ENCODE measurements at regions not wholly inside any gene's neighbourhood (a gene's known extent, or its start where the extent isn't known, plus 50 kb on each side); places are given as distances from the start of the nearest gene placed in this dataset.
"Not testable (repeated sequence)": the region's sequence is repeated elsewhere in the genome, so short reads cannot be mapped to it uniquely, and the experiment has no call there.

DNA sequence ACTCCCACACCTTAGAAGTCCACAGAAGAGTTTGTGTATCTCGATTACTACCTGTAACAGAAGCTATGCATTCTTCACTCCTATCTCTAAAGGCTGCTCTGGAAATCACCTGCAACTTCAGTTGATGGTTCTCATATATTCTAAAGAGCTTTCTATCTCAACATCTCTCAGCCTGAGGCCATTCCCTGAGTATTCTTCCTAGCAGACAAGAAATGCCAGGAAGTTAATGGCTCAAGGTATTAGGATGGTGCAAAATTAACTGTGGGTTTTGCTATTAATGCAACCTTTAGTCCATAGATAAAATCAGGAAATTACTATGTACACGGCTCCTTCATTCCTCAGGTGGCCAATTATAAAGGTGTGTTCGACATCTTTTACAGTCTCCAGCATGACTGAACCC lies 290.1 kb downstream of the ZNF716 start:
- DNase-seq (ENCODE audit: low spot score): not testable (repeated sequence)

- DNase-seq (ENCODE audit: low spot score): no peak
These were observed 319.2 kb downstream of the ZNF716 start for GRCh38 chr7:57769131-57769530.

- DNase-seq (ENCODE audit: low spot score): no peak
These were observed 320.0 kb downstream of the ZNF716 start for GRCh38 chr7:57769958-57770357.

DNA sequence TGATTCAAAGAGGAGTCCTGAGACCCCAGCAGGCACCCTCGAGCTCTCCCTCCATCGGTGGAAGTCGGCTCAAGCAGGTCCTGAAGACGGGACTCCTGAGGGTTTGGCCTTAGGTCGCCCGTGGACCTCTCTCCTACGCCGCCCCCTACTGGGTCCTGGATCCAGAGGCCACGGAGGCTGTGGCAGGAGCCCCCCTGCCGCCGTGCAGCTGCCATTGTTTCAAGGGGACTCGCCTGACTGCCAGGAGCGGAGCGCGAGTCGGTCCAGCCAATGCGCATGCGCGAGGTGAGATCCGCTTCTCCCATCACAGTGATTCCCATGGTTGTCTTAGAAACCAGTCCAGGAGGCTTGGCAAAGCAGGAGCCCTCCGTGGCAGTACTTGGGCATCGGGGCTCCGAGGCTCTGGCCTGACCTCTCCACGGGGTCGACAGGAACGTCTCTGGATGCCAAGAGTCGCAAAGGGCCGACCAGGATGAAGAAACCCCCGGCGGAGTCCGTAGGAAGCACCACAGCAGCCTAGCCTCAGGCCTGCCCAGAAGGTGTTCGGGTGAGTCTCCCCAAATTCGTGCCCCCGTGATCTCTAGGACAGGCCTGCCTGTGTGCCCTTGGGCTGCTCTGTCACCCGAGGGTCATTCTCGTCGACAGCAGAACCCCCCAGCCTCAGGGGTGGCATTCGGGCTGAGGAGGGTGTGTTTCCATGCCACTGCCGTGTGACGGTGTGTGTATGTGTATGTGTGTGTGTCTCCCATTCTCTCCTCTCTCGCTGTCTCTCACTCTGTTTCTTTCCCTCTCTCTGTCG lies 322.3 kb downstream of the ZNF716 start:
- no peak for DNase-seq (ENCODE audit: low spot score)

GRCh38 chr7:57774300-57774699 lies 324.3 kb downstream of the ZNF716 start:
- no peak for DNase-seq (ENCODE audit: low spot score)

DNA sequence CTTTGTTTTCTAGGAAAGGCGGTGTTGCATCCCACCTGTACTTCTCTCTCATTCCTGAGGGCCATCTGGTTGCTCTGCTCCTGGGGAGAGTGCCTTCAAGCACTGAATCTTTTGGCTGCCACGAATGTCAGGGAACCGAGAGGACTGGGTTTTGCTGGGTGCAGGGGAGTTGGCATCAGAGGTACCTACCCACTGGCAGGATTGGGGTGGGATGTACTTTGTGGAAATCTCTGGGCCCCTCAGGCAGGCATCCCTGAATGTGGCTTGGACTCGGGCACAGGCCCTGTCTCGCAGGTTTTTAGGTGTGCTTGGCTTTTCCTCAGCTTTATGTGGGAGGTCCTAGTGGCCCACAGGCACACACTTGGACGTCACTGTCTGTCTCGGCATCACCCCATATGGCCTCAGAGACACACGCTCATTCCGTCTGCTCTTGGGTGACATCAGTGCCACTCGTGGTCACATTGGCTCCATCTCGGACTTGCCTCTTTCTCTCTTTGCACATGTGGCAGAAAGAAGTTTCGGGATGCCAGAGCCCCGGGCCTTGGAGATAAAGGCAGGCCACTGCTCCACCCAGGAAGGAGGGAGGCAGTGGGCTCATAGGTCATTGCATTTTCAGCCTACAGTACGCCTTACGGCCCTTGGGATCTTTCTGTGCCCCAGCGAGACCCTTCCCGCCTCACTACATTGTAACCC lies 325.6 kb downstream of the ZNF716 start:
- no peak for DNase-seq (ENCODE audit: low spot score)

GRCh38 chr7:57776136-57776856 lies 326.3 kb downstream of the ZNF716 start:
- not testable (repeated sequence) for DNase-seq (ENCODE audit: low spot score)

DNA sequence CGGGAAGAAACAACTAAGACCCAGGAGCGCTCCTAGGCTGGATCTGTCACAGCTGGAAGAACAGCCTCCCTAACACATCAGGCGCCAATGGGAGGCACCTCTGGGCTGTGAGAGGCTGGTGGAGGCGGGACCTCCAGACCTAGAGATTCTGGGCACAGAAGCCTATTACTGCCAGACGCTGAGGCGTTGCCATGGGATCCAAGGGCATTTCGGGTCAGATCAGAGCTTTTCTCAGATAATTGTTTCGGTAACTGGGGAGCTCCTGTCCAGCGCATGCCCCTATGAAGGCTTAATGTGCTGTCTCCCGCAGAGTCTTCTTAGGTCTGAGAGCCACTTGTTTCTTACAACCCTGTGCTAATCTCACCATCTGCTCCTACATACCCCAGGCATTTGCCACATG lies 339.2 kb downstream of the ZNF716 start:
- no peak for DNase-seq (ENCODE audit: low spot score)

GRCh38 chr7:57819491-57819981 lies 369.6 kb downstream of the ZNF716 start:
- DNase-seq (ENCODE audit: low spot score): no peak

DNA sequence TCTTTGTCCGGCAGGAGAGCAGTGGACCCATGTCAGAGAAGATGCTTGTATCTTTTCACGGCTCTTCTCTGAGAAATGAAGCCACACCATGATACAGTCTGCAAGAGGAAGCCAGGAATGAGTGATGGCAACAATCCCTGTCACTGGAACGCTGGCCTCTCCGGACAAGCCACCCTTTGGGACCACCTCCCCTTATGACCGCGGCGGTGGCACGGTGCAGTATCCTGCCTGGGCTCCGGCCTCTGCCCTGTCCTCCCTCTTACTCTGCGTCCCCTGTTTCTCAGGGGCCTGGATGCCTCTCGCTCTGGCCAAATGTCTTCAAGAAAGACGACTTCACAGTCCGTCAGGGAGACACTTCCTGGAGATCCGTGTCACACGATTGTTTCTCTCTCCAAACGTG lies 370.5 kb downstream of the ZNF716 start:
- no peak for DNase-seq (ENCODE audit: low spot score)

DNA sequence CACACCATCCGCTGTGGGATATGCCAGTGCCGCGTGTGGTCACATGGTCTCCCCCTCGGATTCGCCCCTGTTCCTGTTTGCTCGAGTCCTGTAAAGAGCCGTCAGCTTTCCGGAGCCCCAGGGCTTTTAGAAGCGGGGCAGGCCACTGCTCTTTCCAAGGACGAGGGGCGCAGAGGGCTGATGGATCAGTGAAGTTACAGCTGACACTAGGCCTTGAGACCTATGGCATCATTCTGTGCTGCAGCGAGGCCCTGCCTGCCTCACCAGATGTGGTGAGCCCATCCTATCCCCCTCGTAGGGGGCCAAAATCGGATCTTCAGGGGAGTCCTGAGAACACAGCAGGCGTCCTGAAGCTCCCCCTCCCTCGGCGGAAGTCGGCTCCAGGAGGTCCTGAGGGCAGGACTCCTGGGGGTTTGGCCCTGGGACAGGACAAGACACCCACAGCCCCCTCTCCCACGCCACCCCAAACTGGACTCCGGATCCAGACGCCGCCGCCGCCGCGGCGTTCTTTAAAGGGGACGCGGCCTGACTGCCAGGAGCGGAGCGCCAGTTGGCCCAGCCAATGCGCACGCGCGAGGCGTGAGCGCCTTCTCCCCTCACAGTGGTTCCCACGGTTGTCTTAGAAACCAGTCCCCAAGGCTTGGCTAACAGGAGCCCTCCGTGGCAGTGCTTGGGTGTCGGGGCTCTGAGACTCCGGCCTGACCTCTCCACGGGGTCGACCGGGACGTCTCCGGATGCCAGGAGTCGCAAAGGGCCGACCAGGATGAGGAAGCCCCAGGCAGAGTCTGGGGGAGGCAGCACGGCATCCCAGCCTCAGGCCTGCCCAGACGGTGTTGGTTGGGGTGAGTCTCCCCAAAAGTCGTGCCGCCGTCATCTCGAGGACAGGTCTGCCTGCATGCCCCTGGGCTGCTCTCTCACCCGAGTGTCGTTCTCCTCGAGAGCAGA lies 371.7 kb downstream of the ZNF716 start:
- DNase-seq (ENCODE audit: low spot score): no peak

- not testable (repeated sequence) for DNase-seq (ENCODE audit: low spot score)
These were observed 376.6 kb downstream of the ZNF716 start for GRCh38 chr7:57826548-57826947.

GRCh38 chr7:57835161-57835560 lies 385.2 kb downstream of the ZNF716 start:
- DNase-seq (ENCODE audit: low spot score): not testable (repeated sequence)

GRCh38 chr7:57839152-57839551 lies 389.2 kb downstream of the ZNF716 start:
- DNase-seq (ENCODE audit: low spot score): not testable (repeated sequence)

DNA sequence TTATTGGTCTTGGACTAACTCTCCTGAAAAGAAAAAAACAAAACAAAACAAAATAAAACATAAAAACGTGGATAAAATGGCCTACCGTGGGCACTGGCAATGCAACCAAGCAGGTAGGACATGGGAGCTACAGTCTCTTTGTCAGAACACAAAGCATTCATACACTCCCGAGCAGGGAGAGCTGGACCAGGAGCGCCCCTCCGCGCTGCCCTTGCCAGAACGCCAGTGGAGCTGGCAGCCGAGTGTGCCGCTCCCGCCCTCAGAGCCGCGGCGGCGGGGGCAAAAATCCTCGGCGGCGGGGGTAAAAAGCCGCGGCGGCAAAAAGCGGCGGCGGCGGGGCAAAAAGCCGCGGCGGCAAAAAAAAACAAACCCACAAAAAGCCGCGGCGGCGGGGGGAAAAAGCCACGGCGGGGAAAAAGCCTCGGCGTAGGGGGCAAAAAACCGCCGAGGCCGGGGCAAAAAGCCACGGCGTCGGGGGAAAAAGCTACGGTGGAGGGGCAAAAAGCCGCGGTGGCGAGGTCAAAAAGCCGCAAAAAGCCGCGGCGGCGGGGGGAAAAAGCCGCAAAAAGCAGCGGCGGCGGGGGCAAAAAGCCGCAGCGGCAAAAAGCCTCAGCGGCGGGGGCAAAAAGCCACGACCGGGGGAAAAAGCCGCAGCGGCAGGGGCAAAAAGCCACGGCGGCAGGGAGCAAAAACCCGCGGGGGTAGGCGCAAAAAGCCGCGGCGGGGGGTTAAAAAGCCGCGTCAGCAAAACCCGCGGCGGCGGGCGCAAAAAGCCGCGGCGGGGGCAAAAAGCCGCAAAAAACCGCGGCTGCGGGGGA lies 418.1 kb downstream of the ZNF716 start:
- peak; percentile 36 for DNase-seq (ENCODE audit: low spot score)

GRCh38 chr7:57868771-57869483 lies 418.9 kb downstream of the ZNF716 start:
- no peak for DNase-seq (ENCODE audit: low spot score)
